ENCODE measurements at regions not wholly inside any gene's neighbourhood (a gene's known extent, or its start where the extent isn't known, plus 50 kb on each side); places are given as distances from the start of the nearest gene placed in this dataset.

GRCh38 chr5:136538534-136538933 lies 173.2 kb upstream of the TRPC7 start:
- no peak for DNase-seq (ENCODE audit: low spot score)

GRCh38 chr5:136529081-136529480 lies 163.7 kb upstream of the TRPC7 start:
- no peak for DNase-seq (ENCODE audit: low spot score)

- DNase-seq (ENCODE audit: low spot score): no peak
Observed at GRCh38 chr5:136528481-136529030, 163.2 kb upstream of the TRPC7 start.

GRCh38 chr5:136527311-136527710 lies 162.0 kb upstream of the TRPC7 start:
- DNase-seq (ENCODE audit: low spot score): no peak

GRCh38 chr5:136526791-136527190 lies 161.4 kb upstream of the TRPC7 start:
- DNase-seq (ENCODE audit: low spot score): no peak

GRCh38 chr5:136526021-136526420 lies 160.7 kb upstream of the TRPC7 start:
- no peak for DNase-seq (ENCODE audit: low spot score)

GRCh38 chr5:136525597-136525996 lies 160.3 kb upstream of the TRPC7 start:
- DNase-seq (ENCODE audit: low spot score): no peak

- no peak for DNase-seq (ENCODE audit: low spot score)
Observed at GRCh38 chr5:136522217-136522956, 157.0 kb upstream of the TRPC7 start.

GRCh38 chr5:136521696-136522095 lies 156.4 kb upstream of the TRPC7 start:
- DNase-seq (ENCODE audit: low spot score): no peak

GRCh38 chr5:136518814-136519213 lies 153.5 kb upstream of the TRPC7 start:
- no peak for DNase-seq (ENCODE audit: low spot score)

- no peak for DNase-seq (ENCODE audit: low spot score)
Observed at GRCh38 chr5:136518174-136518573, 152.8 kb upstream of the TRPC7 start.

GRCh38 chr5:136517755-136518154 lies 152.4 kb upstream of the TRPC7 start:
- no peak for DNase-seq (ENCODE audit: low spot score)

- no peak for DNase-seq (ENCODE audit: low spot score)
Observed at GRCh38 chr5:136516637-136517036, 151.3 kb upstream of the TRPC7 start.

- no peak for DNase-seq (ENCODE audit: low spot score)
Observed at GRCh38 chr5:136513430-136513829, 148.1 kb upstream of the TRPC7 start.

- DNase-seq (ENCODE audit: low spot score): no peak
Observed at GRCh38 chr5:136511046-136511445, 145.7 kb upstream of the TRPC7 start.

- DNase-seq (ENCODE audit: low spot score): no peak
Observed at GRCh38 chr5:136510481-136510880, 145.1 kb upstream of the TRPC7 start.

GRCh38 chr5:136506131-136506530 lies 140.8 kb upstream of the TRPC7 start:
- no peak for DNase-seq (ENCODE audit: low spot score)

GRCh38 chr5:136501133-136501532 lies 135.8 kb upstream of the TRPC7 start:
- no peak for DNase-seq (ENCODE audit: low spot score)

GRCh38 chr5:136492587-136492986 lies 127.2 kb upstream of the TRPC7 start:
- DNase-seq (ENCODE audit: low spot score): no peak

- no peak for DNase-seq (ENCODE audit: low spot score)
Observed at GRCh38 chr5:136491806-136492205, 126.5 kb upstream of the TRPC7 start.

- no peak for DNase-seq (ENCODE audit: low spot score)
Observed at GRCh38 chr5:136484808-136485325, 119.5 kb upstream of the TRPC7 start.

- no peak for DNase-seq (ENCODE audit: low spot score)
Observed at GRCh38 chr5:136482206-136482605, 116.9 kb upstream of the TRPC7 start.

- DNase-seq (ENCODE audit: low spot score): no peak
Observed at GRCh38 chr5:136474466-136474865, 109.1 kb upstream of the TRPC7 start.

- DNase-seq (ENCODE audit: low spot score): no peak
Observed at GRCh38 chr5:136467632-136468031, 102.3 kb upstream of the TRPC7 start.

Data from Ammon's horn (tissue), 1 donor.